ENCODE measurements at regions not wholly inside any gene's neighbourhood (a gene's known extent, or its start where the extent isn't known, plus 50 kb on each side); places are given as distances from the start of the nearest gene placed in this dataset.

DNA sequence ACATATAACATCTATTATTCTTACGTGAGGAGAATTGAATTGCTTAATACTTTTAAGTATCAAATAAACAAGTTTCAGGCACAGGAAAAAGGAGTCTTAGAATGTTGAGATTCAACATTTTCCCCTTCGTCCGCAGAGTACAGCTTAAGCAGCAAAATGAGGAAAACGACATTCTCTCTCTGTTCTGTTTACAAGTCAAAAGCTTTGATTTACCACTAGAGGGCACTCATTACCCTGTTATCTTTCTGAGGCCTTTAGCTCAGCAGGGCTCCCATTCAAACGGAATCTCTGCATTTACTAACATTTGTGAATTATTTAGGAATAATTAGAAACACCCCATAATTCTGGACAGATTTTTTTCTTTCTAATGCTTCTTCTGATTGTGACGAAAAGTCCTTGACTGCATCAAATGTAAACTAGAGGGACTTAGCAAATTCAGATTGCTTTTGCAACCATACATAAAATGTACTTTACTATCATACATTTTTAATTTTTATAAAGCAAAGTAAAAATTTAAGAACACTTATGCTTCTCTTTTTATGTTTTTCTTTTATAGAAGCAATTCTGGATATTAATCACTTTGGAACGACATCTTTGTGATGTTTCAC, 75.0 kb downstream of the JRKL start:
- H3K36me3 ChIP-seq = no peaks in the 10 kb centered on the region
- intact Hi-C loops (cut with DNase I) = loop anchor here (2.0 kb wide), 1 partner anchor 332 kb away; no protein-coding TSS in a partner anchor
- H3K4me1 ChIP-seq = peaks cover 0 to 5% of the 10 kb centered on the region in 2 donors
- no peak overlapping the region for H3K4me3 ChIP-seq
- H3K27ac ChIP-seq = no peak overlapping the region
- no peaks in the 10 kb centered on the region for H3K27me3 ChIP-seq
- no peak for DNase-seq (ENCODE audit: low spot score in 2 of 2)
- H3K9me3 ChIP-seq = no peaks in the 10 kb centered on the region
- TF ChIP-seq, protein P1, sequence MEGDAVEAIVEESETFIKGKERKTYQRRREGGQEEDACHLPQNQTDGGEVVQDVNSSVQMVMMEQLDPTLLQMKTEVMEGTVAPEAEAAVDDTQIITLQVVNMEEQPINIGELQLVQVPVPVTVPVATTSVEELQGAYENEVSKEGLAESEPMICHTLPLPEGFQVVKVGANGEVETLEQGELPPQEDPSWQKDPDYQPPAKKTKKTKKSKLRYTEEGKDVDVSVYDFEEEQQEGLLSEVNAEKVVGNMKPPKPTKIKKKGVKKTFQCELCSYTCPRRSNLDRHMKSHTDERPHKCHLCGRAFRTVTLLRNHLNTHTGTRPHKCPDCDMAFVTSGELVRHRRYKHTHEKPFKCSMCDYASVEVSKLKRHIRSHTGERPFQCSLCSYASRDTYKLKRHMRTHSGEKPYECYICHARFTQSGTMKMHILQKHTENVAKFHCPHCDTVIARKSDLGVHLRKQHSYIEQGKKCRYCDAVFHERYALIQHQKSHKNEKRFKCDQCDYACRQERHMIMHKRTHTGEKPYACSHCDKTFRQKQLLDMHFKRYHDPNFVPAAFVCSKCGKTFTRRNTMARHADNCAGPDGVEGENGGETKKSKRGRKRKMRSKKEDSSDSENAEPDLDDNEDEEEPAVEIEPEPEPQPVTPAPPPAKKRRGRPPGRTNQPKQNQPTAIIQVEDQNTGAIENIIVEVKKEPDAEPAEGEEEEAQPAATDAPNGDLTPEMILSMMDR (IDR thresholded peaks at IDR 0.05) = peak; percentile 17 to 74 (median 70)

DNA sequence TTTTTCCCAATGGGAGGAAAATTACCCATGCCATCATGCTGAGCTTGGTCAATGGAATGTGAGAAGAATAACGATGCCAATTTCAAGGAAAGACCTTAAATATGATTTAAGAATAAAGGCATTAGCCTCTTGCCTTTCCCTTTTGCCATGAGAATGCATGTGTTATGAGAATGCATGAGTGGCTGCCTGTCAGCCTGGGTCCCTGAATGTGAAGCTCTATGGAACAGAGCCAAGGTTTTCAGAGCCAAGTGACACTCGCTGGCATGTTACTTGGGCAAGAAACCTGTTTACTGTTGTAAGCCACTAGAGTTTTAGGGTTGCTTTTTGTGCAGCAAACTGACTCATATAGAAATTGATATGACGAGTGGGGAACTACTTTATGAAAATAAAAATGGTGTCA, 75.7 kb downstream of the JRKL start:
- Histone ChIP-seq H3K27ac (no peak overlapping the region), H3K36me3 (no peaks in the 10 kb centered on the region), H3K27me3 (no peaks in the 10 kb centered on the region), H3K4me3 (no peak overlapping the region), H3K9me3 (no peaks in the 10 kb centered on the region), H3K4me1 (peaks cover 0 to 5% of the 10 kb centered on the region in 2 donors)
- intact Hi-C loops (cut with DNase I) = loop anchor here (2.0 kb wide), 1 partner anchor 331 kb away; no protein-coding TSS in a partner anchor
- DNase-seq (ENCODE audit: low spot score in 2 of 2) = no peak
- TF ChIP-seq, protein P1 (IDR thresholded peaks at IDR 0.05) = no peak

DNA sequence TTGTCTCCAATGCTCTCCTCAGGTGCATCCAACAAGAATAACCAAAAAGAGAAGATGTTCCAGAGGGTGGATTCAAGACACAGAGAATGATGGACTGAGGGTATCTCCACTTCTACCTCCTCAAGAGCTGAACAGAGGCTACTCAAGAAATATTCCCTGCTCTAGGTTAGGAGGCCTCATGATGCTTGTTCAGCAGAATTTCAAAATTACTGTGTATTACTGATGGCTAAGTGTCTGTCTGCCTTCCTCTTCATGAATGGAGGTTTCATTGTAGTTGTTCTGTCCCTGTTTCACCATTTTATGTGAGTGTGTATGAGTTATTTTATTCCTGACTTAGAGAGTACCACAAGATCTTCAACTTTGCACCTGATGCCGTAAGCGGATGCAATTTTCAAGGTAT, 76.8 kb downstream of the JRKL start:
- intact Hi-C loops (cut with DNase I) = no loop called here
- H3K4me1 ChIP-seq = peaks cover 0 to 5% of the 10 kb centered on the region in 2 donors
- H3K27ac ChIP-seq = no peak overlapping the region
- H3K9me3 ChIP-seq = no peaks in the 10 kb centered on the region
- no peak for DNase-seq (ENCODE audit: low spot score in 2 of 2)
- TF ChIP-seq, protein P1 (IDR thresholded peaks at IDR 0.05) = no peak
- no peaks in the 10 kb centered on the region for H3K27me3 ChIP-seq
- no peak overlapping the region for H3K4me3 ChIP-seq
- H3K36me3 ChIP-seq = no peaks in the 10 kb centered on the region

DNA sequence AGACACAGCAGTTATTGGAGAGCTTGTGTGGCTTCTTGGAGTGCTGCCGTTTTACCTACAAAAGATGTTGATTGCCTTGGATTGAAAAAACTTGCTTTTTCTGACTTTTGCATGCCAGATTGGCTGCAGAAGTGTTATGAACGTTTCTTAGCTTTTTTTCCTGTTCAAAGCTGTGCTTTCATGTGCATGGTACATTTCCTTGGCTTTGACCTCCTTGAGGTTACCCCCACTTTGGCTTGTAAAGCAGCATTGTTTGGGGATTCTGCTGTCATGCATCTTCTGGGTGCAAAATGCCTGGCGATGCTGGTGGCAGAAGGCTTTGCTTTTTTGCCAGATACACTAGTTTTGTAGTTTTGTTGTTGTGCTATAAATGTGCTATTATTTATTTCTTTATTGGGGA, 80.0 kb downstream of the JRKL start:
- no peaks in the 10 kb centered on the region for H3K4me1 ChIP-seq
- no peaks in the 10 kb centered on the region for H3K27me3 ChIP-seq
- no peak for DNase-seq (ENCODE audit: low spot score in 2 of 2)
- TF ChIP-seq, protein P1 (IDR thresholded peaks at IDR 0.05) = no peak
- no peak overlapping the region for H3K27ac ChIP-seq
- H3K4me3 ChIP-seq = no peak overlapping the region
- H3K9me3 ChIP-seq = peaks cover 0 to 8% of the 10 kb centered on the region in 2 donors
- no peaks in the 10 kb centered on the region for H3K36me3 ChIP-seq
- intact Hi-C loops (cut with DNase I) = no loop called here

DNA sequence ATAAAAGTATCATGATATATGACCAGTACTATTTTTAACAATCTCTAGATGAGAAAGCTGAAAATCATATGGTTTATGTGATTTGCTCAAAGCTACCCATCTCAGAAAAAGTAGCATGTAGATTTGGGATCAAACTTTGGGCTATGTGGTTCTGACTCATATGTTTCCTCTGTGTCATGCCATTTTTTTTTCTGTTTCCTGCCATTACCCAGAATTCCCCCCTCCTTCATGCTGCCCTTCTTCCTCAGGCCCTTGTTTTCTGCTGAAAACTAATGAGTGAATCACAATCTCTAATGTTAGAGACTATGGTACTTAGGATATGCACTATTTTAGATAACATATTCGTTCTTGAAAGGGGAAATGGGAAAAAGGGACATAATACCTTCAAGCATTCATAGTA, 80.7 kb downstream of the JRKL start:
- Histone ChIP-seq H3K4me1 (no peaks in the 10 kb centered on the region), H3K27ac (no peak overlapping the region), H3K9me3 (peaks cover 0 to 8% of the 10 kb centered on the region in 2 donors), H3K4me3 (no peak overlapping the region), H3K36me3 (no peaks in the 10 kb centered on the region), H3K27me3 (no peaks in the 10 kb centered on the region)
- TF ChIP-seq, protein P1 (IDR thresholded peaks at IDR 0.05) = no peak
- intact Hi-C loops (cut with DNase I) = no loop called here
- DNase-seq (ENCODE audit: low spot score in 2 of 2) = no peak

DNA sequence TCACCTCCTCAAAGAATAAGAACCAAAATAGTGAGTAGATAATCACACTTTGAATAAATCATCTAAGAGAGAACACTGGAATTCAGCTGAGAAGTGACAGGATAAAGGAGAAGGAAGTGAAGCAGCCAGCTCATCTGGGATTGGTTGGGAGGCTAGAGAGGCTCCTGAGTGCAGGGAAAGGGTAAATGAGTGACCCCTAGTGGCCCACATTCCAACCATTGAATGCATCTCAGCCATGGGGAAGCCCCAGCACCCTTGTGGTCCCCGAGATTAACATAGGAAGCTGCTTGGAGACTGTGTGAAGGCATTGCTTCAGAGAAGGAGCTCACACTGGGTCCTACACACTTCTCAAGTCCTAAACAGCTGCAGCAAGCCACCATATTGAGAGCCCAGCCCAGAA, 82.3 kb downstream of the JRKL start:
- TF ChIP-seq, protein P1 (IDR thresholded peaks at IDR 0.05) = no peak
- H3K9me3 ChIP-seq = peaks cover 0 to 8% of the 10 kb centered on the region in 2 donors
- no peak overlapping the region for H3K4me3 ChIP-seq
- no peaks in the 10 kb centered on the region for H3K27me3 ChIP-seq
- DNase-seq (ENCODE audit: low spot score in 2 of 2) = no peak
- no peaks in the 10 kb centered on the region for H3K4me1 ChIP-seq
- intact Hi-C loops (cut with DNase I) = no loop called here
- no peaks in the 10 kb centered on the region for H3K36me3 ChIP-seq
- no peak overlapping the region for H3K27ac ChIP-seq

Measured in ascending aorta (tissue), 2 donors.